ENCODE measurements at regions not wholly inside any gene's neighbourhood (a gene's known extent, or its start where the extent isn't known, plus 50 kb on each side); places are given as distances from the start of the nearest gene placed in this dataset.

DNA sequence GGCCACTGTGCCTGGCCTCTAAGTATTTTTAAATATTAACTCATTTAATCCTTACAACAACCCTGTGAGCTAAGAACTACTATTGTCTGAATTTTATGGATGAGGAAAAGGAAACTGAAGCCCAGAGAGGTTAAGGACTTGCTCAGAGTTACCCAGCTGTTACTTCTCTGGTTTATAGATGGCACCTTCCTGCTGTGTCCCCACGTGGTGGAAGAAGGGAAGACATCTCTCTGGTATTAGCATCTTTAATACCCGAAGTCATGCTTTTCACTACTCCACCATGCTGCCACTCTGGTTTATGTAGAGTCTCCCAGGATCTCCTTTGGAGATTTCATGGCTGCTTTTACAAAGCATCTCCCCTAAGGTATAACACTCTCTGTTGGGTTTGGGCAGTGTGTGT, 105.5 kb upstream of the MKLN1 start:
- DNase-seq (ENCODE audit: low read depth in 2 of 2), result no peak

DNA sequence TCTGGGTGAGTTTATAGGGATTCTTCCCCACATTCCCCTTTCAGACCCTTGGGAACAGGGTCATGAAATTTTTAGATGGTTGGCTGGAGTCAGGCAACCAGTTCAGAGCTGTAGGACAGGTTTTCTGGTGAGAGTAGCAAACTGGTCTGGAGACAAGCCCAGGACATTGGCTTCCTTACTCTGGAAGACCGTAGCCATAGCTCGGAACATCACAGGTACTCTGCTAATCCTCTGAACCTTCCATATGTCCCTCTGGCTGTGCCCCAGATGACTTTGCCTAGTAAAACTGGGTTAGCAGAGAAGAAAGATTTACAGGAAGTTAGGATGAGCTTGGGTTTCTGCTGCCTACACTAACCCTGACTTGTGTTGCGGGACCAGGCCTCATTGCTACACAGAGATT, 104.5 kb upstream of the MKLN1 start:
- no peak for DNase-seq (ENCODE audit: low read depth in 2 of 2)

DNA sequence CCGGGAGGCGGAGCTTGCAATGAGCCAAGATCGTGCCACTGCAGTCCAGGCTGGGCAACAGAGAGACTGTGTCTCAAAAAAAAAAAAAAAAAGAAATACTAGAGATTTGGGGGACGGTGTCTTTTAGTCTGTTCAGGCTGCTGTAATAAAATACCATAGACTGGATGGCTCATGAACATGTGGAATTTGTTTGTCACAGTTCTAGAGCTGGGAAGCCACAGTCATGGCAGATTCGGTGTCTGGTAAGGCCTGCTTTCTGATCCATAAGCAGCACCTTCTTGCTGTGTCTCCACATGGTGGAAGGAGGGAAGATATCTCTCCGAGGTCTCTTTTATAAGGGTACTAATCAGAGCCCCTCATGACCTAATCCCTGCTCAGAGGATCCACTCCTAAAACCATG, 102.7 kb upstream of the MKLN1 start:
- no peak for DNase-seq (ENCODE audit: low read depth in 2 of 2)

DNA sequence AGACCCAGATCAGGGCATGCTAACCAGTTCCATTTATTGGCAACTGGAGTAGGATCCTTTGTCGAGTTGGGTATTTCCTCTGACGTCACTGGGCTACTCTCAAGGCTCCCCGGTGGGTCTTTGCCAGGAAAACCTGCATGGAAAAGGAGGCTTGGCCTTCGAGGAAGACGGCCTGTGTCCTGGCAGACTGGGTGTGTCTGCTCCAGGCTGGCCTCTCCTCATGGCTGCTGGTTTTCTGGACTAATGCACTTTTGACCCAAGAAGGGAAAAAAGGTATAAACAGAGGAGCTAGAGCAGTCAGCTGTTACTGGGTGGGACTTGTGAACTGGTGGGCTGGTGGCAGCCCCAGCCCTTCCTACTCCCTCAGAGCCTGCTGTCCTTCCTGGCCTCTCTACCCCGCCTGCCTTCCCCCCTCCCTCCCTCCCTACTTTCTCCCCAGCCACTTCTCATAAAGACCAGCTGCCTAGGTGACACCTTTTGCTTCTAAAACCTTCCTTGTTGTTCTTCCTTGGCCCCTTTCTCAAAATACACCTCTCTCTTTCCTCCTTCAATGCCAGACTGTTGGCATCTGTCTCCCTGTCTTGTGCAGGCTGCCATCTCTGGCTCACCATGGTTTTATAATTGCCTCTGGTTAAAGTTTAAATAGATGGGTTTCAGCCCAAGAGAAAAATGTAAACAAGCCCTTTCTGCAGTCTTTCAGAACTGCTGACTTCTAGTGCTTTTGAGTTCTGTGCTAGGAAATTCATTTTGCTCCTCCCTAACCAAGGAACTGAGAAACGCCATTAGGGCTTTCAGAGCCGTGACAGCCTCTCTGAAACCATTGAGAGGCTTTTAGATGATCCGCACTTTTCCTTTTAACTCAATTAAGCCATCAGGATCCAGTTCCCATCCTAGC, 101.8 kb upstream of the MKLN1 start:
- no peak for DNase-seq (ENCODE audit: low read depth in 2 of 2)

DNA sequence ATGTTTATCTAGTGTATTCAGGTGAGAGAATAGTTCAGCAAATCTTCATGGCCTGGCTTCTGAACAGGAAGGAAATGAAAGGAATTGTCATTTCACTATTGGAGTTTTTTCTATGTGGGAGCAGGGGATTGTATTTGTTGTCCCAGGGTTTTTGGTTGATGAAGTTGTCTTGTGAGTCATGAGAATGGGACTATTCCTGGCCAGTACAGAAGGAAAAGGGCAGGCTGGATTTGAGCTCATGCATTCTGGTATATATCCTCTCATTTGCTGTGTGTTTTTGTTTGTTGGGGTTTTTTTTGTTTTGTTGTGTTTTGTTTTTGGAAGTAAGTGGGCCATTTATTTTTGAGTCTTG, 101.2 kb upstream of the MKLN1 start:
- no peak for DNase-seq (ENCODE audit: low read depth in 2 of 2)

DNA sequence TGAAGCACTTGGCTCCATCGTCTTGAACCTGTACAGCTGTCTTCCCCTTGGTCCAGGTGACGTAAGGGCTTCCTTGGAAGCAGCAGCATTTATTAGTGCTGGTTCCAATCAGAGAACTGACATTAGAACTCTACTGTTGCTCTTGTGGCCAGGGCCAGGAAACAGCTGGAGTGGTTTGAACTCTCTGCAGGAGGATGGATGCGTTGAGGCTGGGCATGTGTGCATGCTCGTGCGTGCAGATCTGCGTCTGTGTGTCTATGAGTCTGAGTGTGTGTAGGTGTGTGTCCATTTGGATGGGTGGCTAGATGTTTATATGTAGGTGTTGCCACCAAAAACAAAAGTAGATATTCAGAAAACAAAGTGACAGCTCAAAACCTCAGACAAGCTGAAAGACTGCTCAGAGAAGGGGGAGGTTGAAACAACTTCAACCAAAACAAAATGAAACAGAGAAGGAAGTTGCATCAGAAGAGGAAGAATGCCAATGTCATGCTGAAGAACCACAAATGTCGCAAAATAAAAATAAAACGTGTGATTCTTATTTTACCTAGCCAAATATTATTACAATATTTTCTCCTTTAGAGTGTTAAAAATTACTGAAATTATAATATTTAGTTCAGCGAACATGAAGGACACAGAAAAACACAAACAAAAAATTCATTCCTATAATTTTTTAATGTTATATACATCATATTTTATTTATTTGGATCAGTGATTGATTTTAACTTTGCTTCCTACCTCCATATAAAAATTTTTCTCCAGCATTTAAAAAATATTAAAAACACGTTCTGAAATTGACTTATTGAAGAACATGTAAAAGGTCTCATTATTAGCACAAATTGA, 96.1 kb upstream of the MKLN1 start:
- DNase-seq (ENCODE audit: low read depth in 2 of 2), result peak; percentile 27

DNA sequence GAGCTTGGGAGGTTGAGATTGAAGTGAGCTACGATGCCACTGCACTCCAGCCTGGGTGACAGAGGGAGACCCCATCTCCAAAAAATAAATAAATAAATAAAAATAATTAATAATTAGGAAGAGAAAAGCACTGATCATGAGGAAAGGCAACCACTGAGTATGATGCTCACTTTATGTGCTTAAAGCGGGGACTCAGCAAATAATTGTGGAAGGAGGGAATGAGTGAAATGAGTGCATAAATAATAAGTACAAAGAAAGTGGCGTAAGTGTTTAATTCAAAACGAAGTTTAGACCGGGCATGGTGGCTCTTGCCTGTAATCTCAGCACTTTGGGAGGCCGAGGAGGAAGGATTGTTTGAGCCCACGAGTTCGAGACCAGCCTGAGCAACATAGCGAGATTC, 94.9 kb upstream of the MKLN1 start:
- no peak for DNase-seq (ENCODE audit: low read depth in 2 of 2)

DNA sequence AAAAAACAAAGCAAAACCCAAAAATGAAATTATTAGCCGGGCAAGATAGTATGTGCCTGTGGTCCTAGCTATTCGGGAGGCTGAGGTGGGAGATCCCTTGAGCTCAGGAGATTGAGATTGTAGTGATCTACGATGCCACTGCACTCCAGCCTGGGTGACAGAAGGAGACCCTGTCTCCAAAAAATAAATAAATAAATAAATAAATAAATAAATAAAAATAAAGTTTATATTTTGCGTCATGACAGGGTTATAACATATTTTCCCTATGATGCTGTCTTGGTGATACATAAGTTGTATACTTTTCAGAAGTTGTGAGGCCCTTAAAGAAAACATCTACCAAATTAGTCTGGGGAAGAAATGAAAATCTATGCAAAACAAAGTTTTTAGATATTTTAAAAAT, 94.5 kb upstream of the MKLN1 start:
- DNase-seq (ENCODE audit: low read depth in 2 of 2), result no peak

DNA sequence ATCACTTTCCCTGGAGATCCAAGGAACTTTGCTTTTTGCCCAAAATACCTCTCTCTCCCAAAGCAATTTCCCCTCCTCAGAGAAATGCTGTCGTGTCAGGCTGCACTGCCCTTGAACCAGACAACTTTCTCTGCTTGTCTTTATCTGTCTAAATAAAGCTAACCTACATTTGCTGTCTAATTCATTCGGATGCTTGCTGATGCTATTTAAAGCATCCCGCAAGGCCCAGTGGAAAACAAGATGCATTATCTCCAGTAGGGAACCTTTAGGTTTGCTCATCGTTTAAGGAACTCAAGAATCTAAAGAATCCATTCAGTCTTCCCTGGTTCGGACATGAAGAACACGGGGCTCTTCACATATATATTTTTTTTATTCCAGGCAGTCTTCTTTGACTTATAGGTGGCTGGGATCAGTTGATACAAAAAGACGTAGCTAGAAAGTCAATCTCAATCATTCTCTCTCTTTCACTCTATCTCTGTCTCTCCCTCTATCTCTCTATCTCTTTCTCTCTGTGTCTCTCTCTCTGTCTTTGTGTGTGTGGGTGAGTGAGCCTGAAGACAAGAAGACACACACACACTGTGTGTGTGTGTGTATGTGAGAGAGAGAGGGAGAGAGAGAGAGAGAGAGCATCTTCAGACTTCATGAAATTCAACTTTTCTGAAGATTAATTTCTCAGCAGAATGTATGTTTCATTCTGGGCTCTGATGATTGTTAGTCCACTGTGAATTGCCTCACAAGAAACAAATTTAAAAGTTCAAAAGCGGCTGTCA, 92.8 kb upstream of the MKLN1 start:
- DNase-seq (ENCODE audit: low read depth in 2 of 2), result no peak

DNA sequence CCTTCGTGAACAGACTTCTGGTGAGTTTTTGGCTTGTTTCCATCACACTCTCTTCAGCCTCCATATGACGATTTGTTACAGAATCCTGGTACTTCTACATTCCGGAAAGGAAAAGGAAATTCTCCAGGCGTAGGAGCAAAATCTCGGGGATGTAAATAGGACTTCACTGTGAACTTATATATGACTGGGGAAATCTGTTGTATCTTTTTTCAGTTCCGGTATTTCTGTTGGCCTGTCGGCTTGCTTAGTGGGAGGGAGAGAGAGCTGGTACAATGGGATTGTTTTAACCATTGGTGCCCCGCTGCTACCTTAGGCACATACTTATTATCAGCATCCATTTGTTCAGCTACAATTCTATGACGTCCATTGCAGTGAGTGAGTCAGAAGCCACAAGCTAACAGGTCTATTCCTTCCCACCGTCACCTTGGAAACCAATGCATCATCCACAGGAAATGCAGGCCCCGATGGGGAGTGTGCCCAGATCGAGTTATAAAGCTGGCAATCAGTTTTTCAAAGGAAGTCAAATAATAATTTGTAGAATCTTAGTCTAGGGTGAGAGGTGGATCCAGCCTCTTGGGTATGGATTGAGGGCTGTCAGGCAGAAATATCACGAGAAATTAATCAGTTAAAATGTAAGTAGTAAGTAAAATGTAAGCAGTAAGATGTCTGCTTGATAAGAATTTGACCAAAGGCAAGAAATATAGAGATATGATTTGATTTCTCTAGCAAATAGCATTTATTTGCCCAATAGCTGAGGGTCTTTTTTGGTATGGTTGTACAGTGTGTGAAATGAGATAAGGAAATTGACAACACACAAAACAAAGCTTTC, 92.0 kb upstream of the MKLN1 start:
- DNase-seq (ENCODE audit: low read depth in 2 of 2), result peak; percentile 52 to 79

DNA sequence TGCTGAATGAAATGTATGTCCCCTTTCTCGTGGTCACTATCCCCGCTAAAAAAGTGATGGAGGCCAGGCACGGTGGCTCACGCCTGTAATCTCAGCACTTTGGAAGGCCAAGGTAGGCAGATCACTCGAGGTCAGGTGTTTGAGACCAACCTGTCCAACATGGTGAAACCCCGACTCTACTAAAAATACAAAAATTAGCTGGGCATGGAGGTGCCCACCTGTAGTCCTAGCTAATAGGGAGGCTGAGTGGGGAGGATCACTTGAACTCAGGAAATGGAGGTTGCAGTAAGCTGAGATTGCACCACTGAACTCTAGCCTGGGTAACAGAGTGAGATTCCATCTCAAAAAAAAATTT, 91.4 kb upstream of the MKLN1 start:
- DNase-seq (ENCODE audit: low read depth in 2 of 2), result no peak

DNA sequence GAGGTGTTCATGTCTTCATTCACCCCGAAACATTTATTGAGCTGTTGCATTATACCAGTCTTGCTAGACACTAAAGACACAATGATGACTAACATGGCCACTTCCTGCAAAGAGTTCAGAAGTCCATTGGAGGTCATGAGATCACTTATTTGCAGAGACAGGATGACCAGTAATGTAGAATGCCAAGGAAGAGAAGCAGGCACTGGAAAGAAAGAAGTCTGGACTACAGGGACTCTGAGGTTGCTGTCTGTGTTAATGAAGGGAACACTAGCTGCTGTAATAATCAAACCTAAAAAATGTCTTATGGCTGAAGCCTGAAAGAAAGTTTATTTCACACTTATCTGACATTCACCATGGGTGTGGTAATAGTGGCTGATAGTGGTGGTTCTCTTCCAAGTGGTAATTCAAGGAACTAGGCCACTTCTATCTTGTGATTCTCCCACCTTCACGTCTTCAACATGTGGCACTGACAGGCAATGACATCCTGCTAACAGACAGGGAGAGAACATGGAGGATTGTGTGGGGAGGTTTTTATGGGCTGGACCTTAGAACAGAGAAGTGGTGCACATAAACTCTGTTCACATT, 89.2 kb upstream of the MKLN1 start:
- no peak for DNase-seq (ENCODE audit: low read depth in 2 of 2)

DNA sequence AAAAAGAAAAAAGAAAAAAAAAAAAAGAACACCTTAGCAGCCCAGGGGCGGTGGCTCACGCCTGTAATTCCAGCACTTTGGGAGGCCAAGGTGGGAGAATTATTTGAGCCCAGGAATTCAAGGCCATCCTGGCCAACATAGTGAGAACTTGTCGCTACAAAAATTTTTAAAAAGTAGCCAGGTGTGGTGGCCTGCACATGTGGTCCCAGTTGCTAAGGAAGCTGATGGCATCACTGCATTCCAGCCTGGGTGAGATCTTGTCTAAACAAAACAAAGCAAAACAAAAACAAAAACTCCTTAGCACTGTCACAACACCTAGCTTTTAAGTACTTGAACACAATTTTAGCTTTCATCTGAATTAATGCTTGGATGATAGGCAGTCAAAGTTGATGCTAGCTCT, 86.3 kb upstream of the MKLN1 start:
- no peak for DNase-seq (ENCODE audit: low read depth in 2 of 2)

DNA sequence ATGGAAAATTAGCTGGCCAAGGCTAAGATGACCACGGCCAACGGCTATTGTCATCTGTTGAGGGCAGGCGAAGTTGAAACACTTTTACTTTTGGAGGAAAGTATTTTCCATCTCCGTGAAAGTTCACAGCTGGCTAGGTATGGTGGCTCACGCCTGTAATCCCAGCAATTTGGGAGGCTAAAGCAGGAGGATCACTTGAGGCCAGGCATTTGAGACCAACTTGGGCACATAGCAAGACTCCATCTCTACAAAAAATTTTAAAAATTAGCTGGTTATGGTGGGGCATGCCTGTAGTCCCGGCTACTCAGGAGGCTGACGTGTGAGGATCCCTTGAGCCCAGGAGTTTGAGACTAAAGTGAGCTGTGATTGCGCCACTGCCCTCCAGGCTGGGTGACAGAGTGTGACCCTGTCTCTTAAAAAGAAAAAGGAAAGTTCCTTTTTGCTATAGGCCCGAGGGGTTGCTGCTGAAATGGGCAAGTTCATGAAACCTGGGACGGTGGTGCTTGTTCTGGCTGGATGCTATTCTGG, 85.5 kb upstream of the MKLN1 start:
- DNase-seq (ENCODE audit: low read depth in 2 of 2), result no peak

DNA sequence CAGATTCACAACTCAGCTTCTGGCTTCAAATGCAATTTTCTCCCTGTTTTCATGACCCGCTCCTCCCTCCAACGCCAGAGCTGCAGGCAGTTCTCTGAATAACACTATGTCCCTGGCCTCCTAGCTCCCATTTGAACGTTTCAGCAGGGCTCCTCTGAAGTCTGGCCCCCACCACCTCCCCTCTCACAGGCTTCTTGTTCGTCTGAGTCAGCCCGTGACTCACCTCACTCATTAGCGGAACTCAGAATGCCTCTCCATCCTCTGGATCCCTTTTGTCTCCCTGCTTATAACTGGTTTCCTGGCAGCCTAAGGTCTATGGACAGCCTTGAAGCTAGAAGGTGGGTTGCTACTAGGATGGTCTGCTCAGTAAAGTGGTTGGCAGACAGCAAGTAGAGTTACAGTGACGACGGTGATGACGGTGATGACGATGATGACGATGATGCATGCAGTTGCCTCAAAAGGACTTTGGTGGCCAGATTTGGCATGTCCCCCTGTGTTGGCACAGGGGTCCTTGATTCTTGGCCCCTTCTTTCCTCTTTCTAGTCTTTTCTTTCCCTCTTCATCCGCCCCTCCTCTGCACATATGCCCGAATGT, 83.3 kb upstream of the MKLN1 start:
- DNase-seq (ENCODE audit: low read depth in 2 of 2), result peak; percentile 4 to 6

DNA sequence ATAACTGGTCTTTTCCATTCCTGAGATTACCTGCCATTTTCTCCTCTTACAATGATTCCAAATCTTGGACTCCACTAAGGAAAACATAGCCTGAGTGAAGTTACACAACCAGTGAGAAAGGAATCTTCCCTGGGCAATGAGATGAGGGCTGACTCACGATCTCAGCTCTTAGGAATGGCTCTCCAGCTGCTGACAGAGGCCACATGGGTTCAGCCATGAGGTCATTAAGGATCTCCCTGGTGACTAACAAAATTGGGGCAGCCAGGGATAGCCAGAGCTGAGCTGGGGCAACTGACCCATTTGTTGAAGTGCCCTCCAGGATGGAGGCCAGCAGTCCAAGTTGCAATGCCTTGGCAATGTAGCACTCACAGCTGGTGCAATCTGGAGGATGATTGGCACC, 78.7 kb upstream of the MKLN1 start:
- DNase-seq (ENCODE audit: low read depth in 2 of 2), result no peak

DNA sequence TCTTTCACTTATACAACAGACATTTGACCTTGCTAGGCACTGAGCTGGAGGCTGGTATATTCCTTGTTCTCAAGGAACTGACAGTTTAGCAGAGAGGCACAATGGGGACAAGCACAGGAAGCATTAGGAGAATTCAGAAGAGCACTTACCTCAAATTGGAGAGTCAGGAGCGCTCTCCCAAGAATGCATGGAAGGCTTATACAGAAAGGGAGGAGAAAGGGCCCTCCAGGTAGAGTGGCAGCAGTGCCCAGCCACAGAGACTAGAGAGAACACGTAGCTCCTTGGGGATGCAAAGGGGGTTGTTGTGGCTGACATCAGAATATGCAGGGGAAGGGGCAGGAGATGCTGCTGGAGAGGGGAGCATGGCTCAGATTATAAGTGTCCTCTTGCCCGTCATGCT, 78.2 kb upstream of the MKLN1 start:
- DNase-seq (ENCODE audit: low read depth in 2 of 2), result no peak

DNA sequence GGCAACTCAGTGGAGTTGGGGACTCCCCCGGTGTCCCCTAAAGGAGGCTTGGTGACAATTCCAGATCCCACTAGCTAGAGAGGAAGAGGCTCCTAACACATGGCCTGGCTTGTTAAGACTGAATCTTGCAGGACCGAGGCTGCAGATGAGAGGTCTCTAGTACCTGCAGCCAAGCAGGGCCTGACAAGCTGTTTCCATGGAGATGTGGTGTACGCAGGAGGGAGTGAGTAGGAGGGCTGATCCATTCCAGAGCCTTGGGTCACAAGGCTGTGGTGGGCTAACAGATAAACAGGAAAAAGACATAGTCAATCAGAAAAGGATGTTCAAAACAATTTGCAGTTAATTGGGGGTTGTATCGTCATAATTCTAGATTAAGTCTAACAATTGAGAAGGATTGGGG, 77.3 kb upstream of the MKLN1 start:
- DNase-seq (ENCODE audit: low read depth in 2 of 2), result no peak

DNA sequence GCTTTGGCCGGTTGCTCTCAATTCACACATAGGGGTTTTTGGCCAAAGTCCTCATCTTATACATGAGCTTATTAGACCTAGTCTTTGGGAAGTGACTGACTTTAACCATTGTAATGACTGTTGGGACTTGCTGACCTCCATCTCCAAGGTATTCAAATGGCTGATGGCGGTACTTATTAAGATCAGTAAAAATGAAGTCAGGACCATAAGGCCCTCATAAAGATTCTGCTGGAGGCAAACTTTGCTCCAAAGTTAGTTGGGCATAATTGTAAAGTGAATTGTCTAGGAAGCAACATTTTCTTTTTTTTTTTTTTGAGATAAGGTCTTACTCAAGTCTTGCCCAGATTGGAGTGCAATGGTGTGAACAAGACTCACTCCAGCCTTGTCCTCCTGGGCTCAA, 76.3 kb upstream of the MKLN1 start:
- no peak for DNase-seq (ENCODE audit: low read depth in 2 of 2)

DNA sequence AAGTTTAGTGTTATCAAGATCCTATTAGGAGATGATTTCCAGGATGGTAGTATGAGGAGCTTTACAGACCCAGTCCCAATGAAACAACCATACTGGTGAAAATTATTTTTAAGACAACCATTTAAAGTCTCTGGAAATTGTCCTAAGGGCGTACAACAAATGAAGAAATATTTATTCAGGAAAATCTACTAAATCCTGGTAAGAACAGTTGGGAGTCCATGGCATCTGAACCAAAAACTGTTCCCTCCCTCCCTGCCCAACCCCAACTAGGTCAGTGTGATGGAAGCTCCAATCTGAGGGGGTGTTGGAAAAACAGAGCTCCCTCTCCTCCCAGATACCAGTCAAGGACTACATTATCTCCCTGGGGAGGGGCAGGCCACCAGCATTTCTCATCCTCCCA, 74.7 kb upstream of the MKLN1 start:
- no peak for DNase-seq (ENCODE audit: low read depth in 2 of 2)

DNA sequence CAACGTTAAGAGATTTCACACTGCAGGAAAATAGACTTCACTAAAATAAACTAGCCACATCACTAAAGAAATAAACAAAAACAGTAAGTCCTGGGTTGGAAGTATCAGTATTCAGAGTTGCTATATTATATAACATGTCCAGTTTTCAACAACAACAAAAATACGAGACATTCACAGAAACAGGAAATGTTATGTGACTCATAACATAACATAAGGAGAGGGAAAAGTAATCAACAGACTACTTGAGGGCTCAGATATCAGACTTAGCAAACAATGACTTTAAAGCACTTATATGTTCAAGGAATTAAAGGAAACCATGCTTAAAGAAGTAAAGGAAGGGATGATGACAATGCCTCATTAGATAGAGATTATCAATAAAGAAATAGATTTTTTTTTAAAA, 73.5 kb upstream of the MKLN1 start:
- DNase-seq (ENCODE audit: low read depth in 2 of 2), result no peak

All from stimulated activated CD8-positive, alpha-beta memory T cell treated with anti-CD3 and anti-CD28 coated beads, Interleukin-15, amount 100 ng/mL, for 4 hours (primary cell).